IMR-90 (cell line): ENCODE measurements at regions not wholly inside any gene's neighbourhood (a gene's known extent, or its start where the extent isn't known, plus 50 kb on each side); places are given as distances from the start of the nearest gene placed in this dataset.

Experiments used
- BHLHE40 ChIP-seq: fragments of 150-350 bp; IDR thresholded peaks from 2 replicates; pipeline ENCODE4 v1.6.1; 2016; ENCODE audit warnings: mild to moderate bottlenecking, low read depth, low read length
- CHD1 ChIP-seq: IDR thresholded peaks from 2 replicates; pipeline ENCODE4 v1.6.1; 2012; ENCODE audit warnings: low read depth, low read length, improper control_type of control experiment
- FOS ChIP-seq: fragments of 150-350 bp; IDR thresholded peaks from 2 replicates; pipeline ENCODE4 v1.6.1; 2016; ENCODE audit warnings: low read depth, low read length
- MAFK ChIP-seq: IDR thresholded peaks from 2 replicates; pipeline ENCODE4 v1.6.1; 2012; ENCODE audit warnings: low read depth, low read length, improper control_type of control experiment
- MAZ ChIP-seq: IDR thresholded peaks from 2 replicates; pipeline ENCODE4 v1.6.1; 2012; ENCODE audit warnings: low read depth, mild to moderate bottlenecking, low read length, improper control_type of control experiment, moderate library complexity, borderline replicate concordance
- NFE2L2 ChIP-seq: fragments of 150-350 bp; IDR thresholded peaks from 2 replicates; pipeline ENCODE4 v1.6.1; 2016; ENCODE audit warnings: low read depth, mild to moderate bottlenecking, low read length
- POLR2A ChIP-seq: IDR thresholded peaks from 2 replicates; pipeline ENCODE4 v1.6.1; 2012; ENCODE audit warnings: mild to moderate bottlenecking, low read depth, low read length
- RAD21 ChIP-seq: IDR thresholded peaks from 2 replicates; pipeline ENCODE4 v1.6.1; 2012; ENCODE audit warnings: low read length, improper control_type of control experiment
- RCOR1 ChIP-seq: IDR thresholded peaks from 2 replicates; pipeline ENCODE4 v1.6.1; 2012; ENCODE audit warnings: mild to moderate bottlenecking, low read length, improper control_type of control experiment; ENCODE audit not compliant: insufficient replicate concordance
- RFX5 ChIP-seq: IDR thresholded peaks from 2 replicates; pipeline ENCODE4 v1.8.0; 2012; ENCODE audit warnings: low read depth, mild to moderate bottlenecking, low read length, moderate library complexity
- SMC3 ChIP-seq: fragments of 150-350 bp; IDR thresholded peaks from 2 replicates; pipeline ENCODE4 v1.6.1; 2016; ENCODE audit warnings: low read depth, mild to moderate bottlenecking, antibody characterized with exemption, low read length, moderate library complexity
- TF ChIP-seq, protein P1 (sequence below): conservative IDR thresholded peaks from 2 replicates; pipeline ENCODE4 v1.5.1; 2012; ENCODE audit warnings: mild to moderate bottlenecking, low read depth, low read length, improper control_type of control experiment
- TF ChIP-seq, protein P2 (sequence below): fragments of 150-350 bp; IDR thresholded peaks from 2 replicates; pipeline ENCODE4 v1.6.1; 2016; ENCODE audit warnings: low read depth, mild to moderate bottlenecking, low read length, moderate library complexity, borderline replicate concordance
- TF ChIP-seq, protein P3 (sequence below): fragments of 150-350 bp; IDR thresholded peaks from 2 replicates; pipeline ENCODE4 v1.6.1; 2017; ENCODE audit warnings: mild to moderate bottlenecking, antibody characterized with exemption, low read length, low read depth

DNA sequence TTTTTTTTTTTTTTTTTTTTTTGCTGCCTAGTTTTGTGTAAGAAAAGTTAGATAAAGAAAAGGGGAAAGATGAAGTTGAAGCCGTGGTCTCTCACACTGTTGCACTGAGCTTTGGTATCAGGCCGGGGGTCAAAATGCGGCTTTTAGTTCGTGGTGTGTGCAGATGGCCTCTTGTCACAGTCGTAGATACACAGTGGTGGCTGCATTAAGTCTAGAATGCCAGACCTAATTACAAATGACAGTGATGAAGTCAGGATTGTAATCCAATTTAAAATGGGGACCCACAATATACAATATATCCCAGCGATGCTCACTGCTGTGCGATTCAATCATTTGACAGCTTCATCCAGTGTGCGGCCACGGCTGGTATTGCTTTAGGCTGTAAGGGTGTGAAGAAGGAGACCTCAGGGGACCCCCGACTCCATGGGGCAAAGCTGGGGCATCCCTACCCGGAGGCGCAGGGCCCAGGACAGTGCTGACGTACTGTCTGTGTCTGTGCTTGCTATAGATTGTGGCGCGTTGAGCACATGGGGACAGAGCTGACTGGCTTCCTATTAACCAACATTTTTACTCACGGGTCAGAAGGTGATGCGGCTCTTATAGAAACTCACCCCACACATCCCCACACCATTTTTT, 210.0 kb upstream of the SOX4 start:
- TF ChIP-seq FOS (no peak), POLR2A (no peak), RFX5 (no peak), RAD21 (no peak), MAZ (no peak), RCOR1 (no peak), CHD1 (no peak), BHLHE40 (no peak), NFE2L2 (no peak), MAFK (no peak), SMC3 (no peak)
- TF ChIP-seq, protein P1, sequence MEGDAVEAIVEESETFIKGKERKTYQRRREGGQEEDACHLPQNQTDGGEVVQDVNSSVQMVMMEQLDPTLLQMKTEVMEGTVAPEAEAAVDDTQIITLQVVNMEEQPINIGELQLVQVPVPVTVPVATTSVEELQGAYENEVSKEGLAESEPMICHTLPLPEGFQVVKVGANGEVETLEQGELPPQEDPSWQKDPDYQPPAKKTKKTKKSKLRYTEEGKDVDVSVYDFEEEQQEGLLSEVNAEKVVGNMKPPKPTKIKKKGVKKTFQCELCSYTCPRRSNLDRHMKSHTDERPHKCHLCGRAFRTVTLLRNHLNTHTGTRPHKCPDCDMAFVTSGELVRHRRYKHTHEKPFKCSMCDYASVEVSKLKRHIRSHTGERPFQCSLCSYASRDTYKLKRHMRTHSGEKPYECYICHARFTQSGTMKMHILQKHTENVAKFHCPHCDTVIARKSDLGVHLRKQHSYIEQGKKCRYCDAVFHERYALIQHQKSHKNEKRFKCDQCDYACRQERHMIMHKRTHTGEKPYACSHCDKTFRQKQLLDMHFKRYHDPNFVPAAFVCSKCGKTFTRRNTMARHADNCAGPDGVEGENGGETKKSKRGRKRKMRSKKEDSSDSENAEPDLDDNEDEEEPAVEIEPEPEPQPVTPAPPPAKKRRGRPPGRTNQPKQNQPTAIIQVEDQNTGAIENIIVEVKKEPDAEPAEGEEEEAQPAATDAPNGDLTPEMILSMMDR, result no peak
- TF ChIP-seq, protein P2, sequence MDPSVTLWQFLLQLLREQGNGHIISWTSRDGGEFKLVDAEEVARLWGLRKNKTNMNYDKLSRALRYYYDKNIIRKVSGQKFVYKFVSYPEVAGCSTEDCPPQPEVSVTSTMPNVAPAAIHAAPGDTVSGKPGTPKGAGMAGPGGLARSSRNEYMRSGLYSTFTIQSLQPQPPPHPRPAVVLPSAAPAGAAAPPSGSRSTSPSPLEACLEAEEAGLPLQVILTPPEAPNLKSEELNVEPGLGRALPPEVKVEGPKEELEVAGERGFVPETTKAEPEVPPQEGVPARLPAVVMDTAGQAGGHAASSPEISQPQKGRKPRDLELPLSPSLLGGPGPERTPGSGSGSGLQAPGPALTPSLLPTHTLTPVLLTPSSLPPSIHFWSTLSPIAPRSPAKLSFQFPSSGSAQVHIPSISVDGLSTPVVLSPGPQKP, result no peak
- TF ChIP-seq, protein P3, sequence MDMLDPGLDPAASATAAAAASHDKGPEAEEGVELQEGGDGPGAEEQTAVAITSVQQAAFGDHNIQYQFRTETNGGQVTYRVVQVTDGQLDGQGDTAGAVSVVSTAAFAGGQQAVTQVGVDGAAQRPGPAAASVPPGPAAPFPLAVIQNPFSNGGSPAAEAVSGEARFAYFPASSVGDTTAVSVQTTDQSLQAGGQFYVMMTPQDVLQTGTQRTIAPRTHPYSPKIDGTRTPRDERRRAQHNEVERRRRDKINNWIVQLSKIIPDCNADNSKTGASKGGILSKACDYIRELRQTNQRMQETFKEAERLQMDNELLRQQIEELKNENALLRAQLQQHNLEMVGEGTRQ, result no peak
